ENCODE measurements at regions not wholly inside any gene's neighbourhood (a gene's known extent, or its start where the extent isn't known, plus 50 kb on each side); places are given as distances from the start of the nearest gene placed in this dataset.
"Not testable (repeated sequence)": the region's sequence is repeated elsewhere in the genome, so short reads cannot be mapped to it uniquely, and the experiment has no call there.

- Histone ChIP-seq H3K4me1 (peaks cover 0 to 12% of the 10 kb centered on the region in 2 donors), H3K9me3 (no peaks in the 10 kb centered on the region), H3K36me3 (no peaks in the 10 kb centered on the region), H3K27ac (peak overlapping the region; percentile 11 to 26), H3K4me3 (no peak overlapping the region), H3K27me3 (no peaks in the 10 kb centered on the region)
- intact Hi-C loops (cut with DNase I), result no loop called here
- no peak for TF ChIP-seq CTCF (IDR thresholded peaks at IDR 0.05)
- DNase-seq (ENCODE audit: low spot score in 2 of 2), result no peak
Observed at GRCh38 chr5:58181578-58182286, 278.2 kb downstream of the PLK2 start.

GRCh38 chr5:58172946-58173345 lies 286.9 kb downstream of the PLK2 start:
- intact Hi-C loops (cut with DNase I), result no loop called here
- Histone ChIP-seq H3K36me3 (no peaks in the 10 kb centered on the region), H3K9me3 (no peaks in the 10 kb centered on the region), H3K4me1 (no peaks in the 10 kb centered on the region), H3K27me3 (no peaks in the 10 kb centered on the region), H3K27ac (no peak overlapping the region), H3K4me3 (no peak overlapping the region)
- TF ChIP-seq CTCF (IDR thresholded peaks at IDR 0.05), result no peak
- DNase-seq (ENCODE audit: low spot score in 2 of 2), result no peak

GRCh38 chr5:58165152-58165551 lies 294.7 kb downstream of the PLK2 start:
- Histone ChIP-seq H3K9me3 (no peaks in the 10 kb centered on the region), H3K4me1 (no peaks in the 10 kb centered on the region), H3K4me3 (no peak overlapping the region), H3K27ac (no peak overlapping the region), H3K27me3 (no peaks in the 10 kb centered on the region), H3K36me3 (no peaks in the 10 kb centered on the region)
- intact Hi-C loops (cut with DNase I), result no loop called here
- TF ChIP-seq CTCF (IDR thresholded peaks at IDR 0.05), result no peak
- DNase-seq (ENCODE audit: low spot score in 2 of 2), result no peak

- DNase-seq (ENCODE audit: low spot score in 2 of 2); H3K9me3 ChIP-seq; H3K4me3 ChIP-seq; H3K4me1 ChIP-seq; H3K27ac ChIP-seq; intact Hi-C loops (cut with DNase I); H3K27me3 ChIP-seq; H3K36me3 ChIP-seq: not testable (repeated sequence)
Observed at GRCh38 chr5:58161889-58162288, 298.0 kb downstream of the PLK2 start.

- H3K27ac ChIP-seq, result no peak overlapping the region
- H3K27me3 ChIP-seq, result no peaks in the 10 kb centered on the region
- no peak for TF ChIP-seq CTCF (IDR thresholded peaks at IDR 0.05)
- no peak overlapping the region for H3K4me3 ChIP-seq
- DNase-seq (ENCODE audit: low spot score in 2 of 2), result no peak
- H3K4me1 ChIP-seq, result no peaks in the 10 kb centered on the region
- intact Hi-C loops (cut with DNase I), result no loop called here
- no peaks in the 10 kb centered on the region for H3K9me3 ChIP-seq
- H3K36me3 ChIP-seq, result no peaks in the 10 kb centered on the region
Observed at GRCh38 chr5:58156973-58157701, 302.7 kb downstream of the PLK2 start.

GRCh38 chr5:58156361-58156760 lies 303.5 kb downstream of the PLK2 start:
- Histone ChIP-seq H3K4me3 (no peak overlapping the region), H3K36me3 (no peaks in the 10 kb centered on the region), H3K4me1 (no peaks in the 10 kb centered on the region), H3K9me3 (no peaks in the 10 kb centered on the region), H3K27me3 (no peaks in the 10 kb centered on the region), H3K27ac (no peak overlapping the region)
- intact Hi-C loops (cut with DNase I), result no loop called here
- DNase-seq (ENCODE audit: low spot score in 2 of 2), result no peak
- no peak for TF ChIP-seq CTCF (IDR thresholded peaks at IDR 0.05)
